ENCODE measurements at regions not wholly inside any gene's neighbourhood (a gene's known extent, or its start where the extent isn't known, plus 50 kb on each side); places are given as distances from the start of the nearest gene placed in this dataset.

GRCh38 chr1:37177230-37177864 lies 143.0 kb upstream of the GRIK3 start:
- TF ChIP-seq POLR2A (IDR thresholded peaks at IDR 0.05) (no peak), CTCF (IDR thresholded peaks at IDR 0.05) (peak in 1 of 3 experiments; percentile 11)

Data from testis (tissue), 2 donors.